Hepatocyte (in vitro differentiated cells): ENCODE measurements at regions not wholly inside any gene's neighbourhood (a gene's known extent, or its start where the extent isn't known, plus 50 kb on each side); places are given as distances from the start of the nearest gene placed in this dataset.

Experiments used
- CTCF ChIP-seq: fragments of 200-600 bp; sonication (generic); IDR thresholded peaks from 2 replicates; pipeline ENCODE4 v1.5.1; 2016; ENCODE audit warnings: antibody characterized with exemption, mild to moderate bottlenecking; ENCODE audit not compliant: poor library complexity
- EZH2 ChIP-seq: fragments of 200-600 bp; sonication (generic); IDR thresholded peaks from 2 replicates; pipeline ENCODE4 v1.6.1; 2016; ENCODE audit warnings: antibody characterized with exemption, mild to moderate bottlenecking, borderline replicate concordance
- EZH2phosphoT487 ChIP-seq: fragments of 200-600 bp; sonication (generic); IDR thresholded peaks from one replicate; pipeline ENCODE4 v1.6.1; 2018; ENCODE audit warnings: antibody characterized with exemption, mild to moderate bottlenecking, low read depth, moderate library complexity; ENCODE audit not compliant: unreplicated experiment, severe bottlenecking

- TF ChIP-seq CTCF (no peak), EZH2 (no peak), EZH2phosphoT487 (no peak)
These were observed 102.2 kb upstream of the CCDC28A start for GRCh38 chr6:138671351-138671750.
